ENCODE measurements at regions not wholly inside any gene's neighbourhood (a gene's known extent, or its start where the extent isn't known, plus 50 kb on each side); places are given as distances from the start of the nearest gene placed in this dataset.

- peaks cover 48% of the 10 kb centered on the region for H3K4me1 Mint-ChIP-seq
- H3K36me3 Mint-ChIP-seq (ENCODE audit: low read depth) = no peaks in the 10 kb centered on the region
- DNase-seq = no peak
- H3K4me3 Mint-ChIP-seq = no peak overlapping the region
- H3K9me3 Mint-ChIP-seq = peaks cover 4% of the 10 kb centered on the region
- H3K27me3 Mint-ChIP-seq (ENCODE audit: low read depth, poor library complexity) = no peaks in the 10 kb centered on the region
- H3K27ac Mint-ChIP-seq = no peak overlapping the region
- TF ChIP-seq CTCF (IDR thresholded peaks at IDR 0.05) = no peak
Observed at GRCh38 chr4:138828926-138829325, 186.7 kb upstream of the NOCT start.

DNA sequence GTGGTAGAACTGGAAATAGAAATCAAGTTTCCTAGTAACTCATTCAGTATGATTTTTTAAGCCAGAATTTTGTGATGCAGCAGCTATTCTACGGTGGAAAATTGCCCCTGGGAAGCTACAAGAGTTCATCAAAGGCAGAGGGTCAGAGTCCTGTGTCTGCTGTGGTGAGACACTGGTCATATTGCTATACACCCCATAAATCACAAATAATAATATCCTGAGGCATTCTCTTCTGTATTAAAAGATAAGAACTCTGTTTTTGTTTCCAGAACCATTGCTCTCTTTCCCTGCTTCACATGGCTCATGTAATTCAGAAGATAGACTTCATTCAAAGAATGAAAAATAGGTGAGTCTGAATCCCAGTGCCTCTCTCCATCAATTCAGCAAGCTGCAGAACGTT lies 188.8 kb upstream of the NOCT start:
- Mint-ChIP-seq H3K4me1 (peaks cover 51% of the 10 kb centered on the region), H3K27ac (peak overlapping the region; percentile 26), H3K4me3 (no peak overlapping the region), H3K9me3 (no peaks in the 10 kb centered on the region), H3K27me3 (ENCODE audit: low read depth, poor library complexity) (no peaks in the 10 kb centered on the region), H3K36me3 (ENCODE audit: low read depth) (no peaks in the 10 kb centered on the region)
- no peak for DNase-seq
- TF ChIP-seq CTCF (IDR thresholded peaks at IDR 0.05) = no peak

DNA sequence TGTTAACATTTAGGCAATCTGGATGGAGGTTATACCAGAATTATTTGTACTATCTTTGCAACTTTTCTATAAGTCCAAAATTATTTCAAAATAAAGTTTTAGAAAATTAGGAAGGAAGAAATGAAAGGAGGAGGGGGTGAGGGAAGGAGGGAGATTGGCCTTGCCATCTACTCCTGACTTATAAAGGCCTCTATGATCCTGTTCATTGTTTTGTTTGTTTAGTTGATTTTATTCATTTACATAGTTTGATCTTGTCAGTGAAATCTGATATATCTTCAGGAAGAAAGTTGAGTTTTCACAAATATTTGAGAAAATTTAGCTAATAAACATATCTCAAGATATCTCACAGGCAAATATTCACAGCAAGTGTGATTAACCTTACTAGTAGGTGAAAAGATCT lies 189.3 kb upstream of the NOCT start:
- H3K4me3 Mint-ChIP-seq = no peak overlapping the region
- H3K9me3 Mint-ChIP-seq = no peaks in the 10 kb centered on the region
- H3K4me1 Mint-ChIP-seq = peaks cover 56% of the 10 kb centered on the region
- peak overlapping the region; percentile 44 for H3K27ac Mint-ChIP-seq
- no peak for DNase-seq
- H3K36me3 Mint-ChIP-seq (ENCODE audit: low read depth) = no peaks in the 10 kb centered on the region
- no peaks in the 10 kb centered on the region for H3K27me3 Mint-ChIP-seq (ENCODE audit: low read depth, poor library complexity)
- TF ChIP-seq CTCF (IDR thresholded peaks at IDR 0.05) = no peak

- TF ChIP-seq CTCF (IDR thresholded peaks at IDR 0.05) = no peak
- H3K27me3 Mint-ChIP-seq (ENCODE audit: low read depth, poor library complexity) = peaks cover 3% of the 10 kb centered on the region
- H3K27ac Mint-ChIP-seq = peak overlapping the region; percentile 50
- peaks cover 75% of the 10 kb centered on the region for H3K4me1 Mint-ChIP-seq
- DNase-seq = peak; percentile 24
- H3K9me3 Mint-ChIP-seq = peaks cover 18% of the 10 kb centered on the region
- H3K36me3 Mint-ChIP-seq (ENCODE audit: low read depth) = peaks cover 7% of the 10 kb centered on the region
- no peak overlapping the region for H3K4me3 Mint-ChIP-seq
Observed at GRCh38 chr4:138821331-138821730, 194.2 kb upstream of the NOCT start.

GRCh38 chr4:138816875-138817274 lies 198.7 kb upstream of the NOCT start:
- DNase-seq = no peak
- peaks cover 6% of the 10 kb centered on the region for H3K27me3 Mint-ChIP-seq (ENCODE audit: low read depth, poor library complexity)
- H3K4me3 Mint-ChIP-seq = no peak overlapping the region
- peaks cover 13% of the 10 kb centered on the region for H3K36me3 Mint-ChIP-seq (ENCODE audit: low read depth)
- peaks cover 33% of the 10 kb centered on the region for H3K9me3 Mint-ChIP-seq
- peaks cover 41% of the 10 kb centered on the region for H3K4me1 Mint-ChIP-seq
- H3K27ac Mint-ChIP-seq = peak overlapping the region; percentile 3
- no peak for TF ChIP-seq CTCF (IDR thresholded peaks at IDR 0.05)

DNA sequence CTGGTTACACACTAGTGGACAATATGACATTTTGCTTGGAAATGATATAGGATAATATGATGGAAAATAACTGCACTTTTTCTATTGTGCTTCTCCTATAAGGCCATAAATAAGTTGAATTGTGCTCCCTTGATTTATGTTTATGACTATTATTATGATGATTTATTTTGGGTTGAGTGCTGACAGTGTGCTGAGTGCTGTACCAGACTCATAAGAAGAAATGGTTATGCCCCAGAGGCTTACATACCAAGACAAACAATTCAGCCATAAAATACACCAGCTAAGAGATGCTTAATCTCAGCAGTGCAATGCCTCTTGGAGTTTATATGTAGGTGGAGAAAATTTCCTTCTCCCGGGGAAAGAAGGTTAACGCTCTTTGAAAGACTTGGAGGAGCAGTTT lies 199.8 kb upstream of the NOCT start:
- peaks cover 30% of the 10 kb centered on the region for H3K4me1 Mint-ChIP-seq
- H3K27me3 Mint-ChIP-seq (ENCODE audit: low read depth, poor library complexity) = peaks cover 7% of the 10 kb centered on the region
- H3K27ac Mint-ChIP-seq = peak overlapping the region; percentile 11
- no peak for DNase-seq
- no peak overlapping the region for H3K4me3 Mint-ChIP-seq
- TF ChIP-seq CTCF (IDR thresholded peaks at IDR 0.05) = no peak
- peaks cover 18% of the 10 kb centered on the region for H3K36me3 Mint-ChIP-seq (ENCODE audit: low read depth)
- H3K9me3 Mint-ChIP-seq = peaks cover 40% of the 10 kb centered on the region

All from nephron progenitor cell (in vitro differentiated cells).